Fibroblast of pulmonary artery (primary cell): ENCODE measurements at regions not wholly inside any gene's neighbourhood (a gene's known extent, or its start where the extent isn't known, plus 50 kb on each side); places are given as distances from the start of the nearest gene placed in this dataset.
A peak's percentile ranks its signal among the peaks of the same experiment; 100 is the strongest.

Experiments
- DNase-seq: peaks from one replicate; pipeline ENCODE4 v3.0.0-alpha.2; 2010; ENCODE audit warnings: low read depth
- H3K4me3 ChIP-seq: replicated peaks from 2 replicates; pipeline ENCODE4 v1.5.1; 2011; ENCODE audit warnings: low read depth, mild to moderate bottlenecking, control low read depth, low read length, moderate library complexity
- TF ChIP-seq, protein P1 (sequence below): IDR thresholded peaks from 2 replicates; pipeline ENCODE4 v1.5.1; 2011; ENCODE audit warnings: mild to moderate bottlenecking, control low read depth, low read length, inconsistent platforms; ENCODE audit errors: missing control alignments

DNA sequence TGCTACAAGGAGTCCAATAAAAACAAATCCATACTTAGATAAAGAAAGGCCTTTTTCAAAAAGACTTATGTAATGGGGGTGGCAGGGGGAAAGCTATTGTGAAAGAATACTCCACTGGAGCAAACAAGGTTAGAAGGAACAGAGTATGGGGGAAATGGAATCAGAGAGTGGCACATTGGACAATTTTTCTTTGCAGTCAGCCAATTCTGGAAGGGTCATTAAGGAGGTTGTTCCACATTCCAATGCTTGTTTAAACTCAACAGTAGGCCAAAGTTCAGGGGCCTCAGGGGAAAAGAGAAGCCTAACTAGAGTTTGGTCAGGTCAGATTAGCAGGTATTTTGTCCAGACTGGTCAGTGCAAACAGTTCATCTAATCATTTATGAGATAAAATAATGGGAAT is 105.2 kb upstream of the RESF1 start:
- H3K4me3 ChIP-seq: no peak overlapping the region
- DNase-seq: peak; percentile 27
- TF ChIP-seq, protein P1, sequence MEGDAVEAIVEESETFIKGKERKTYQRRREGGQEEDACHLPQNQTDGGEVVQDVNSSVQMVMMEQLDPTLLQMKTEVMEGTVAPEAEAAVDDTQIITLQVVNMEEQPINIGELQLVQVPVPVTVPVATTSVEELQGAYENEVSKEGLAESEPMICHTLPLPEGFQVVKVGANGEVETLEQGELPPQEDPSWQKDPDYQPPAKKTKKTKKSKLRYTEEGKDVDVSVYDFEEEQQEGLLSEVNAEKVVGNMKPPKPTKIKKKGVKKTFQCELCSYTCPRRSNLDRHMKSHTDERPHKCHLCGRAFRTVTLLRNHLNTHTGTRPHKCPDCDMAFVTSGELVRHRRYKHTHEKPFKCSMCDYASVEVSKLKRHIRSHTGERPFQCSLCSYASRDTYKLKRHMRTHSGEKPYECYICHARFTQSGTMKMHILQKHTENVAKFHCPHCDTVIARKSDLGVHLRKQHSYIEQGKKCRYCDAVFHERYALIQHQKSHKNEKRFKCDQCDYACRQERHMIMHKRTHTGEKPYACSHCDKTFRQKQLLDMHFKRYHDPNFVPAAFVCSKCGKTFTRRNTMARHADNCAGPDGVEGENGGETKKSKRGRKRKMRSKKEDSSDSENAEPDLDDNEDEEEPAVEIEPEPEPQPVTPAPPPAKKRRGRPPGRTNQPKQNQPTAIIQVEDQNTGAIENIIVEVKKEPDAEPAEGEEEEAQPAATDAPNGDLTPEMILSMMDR: no peak

DNA sequence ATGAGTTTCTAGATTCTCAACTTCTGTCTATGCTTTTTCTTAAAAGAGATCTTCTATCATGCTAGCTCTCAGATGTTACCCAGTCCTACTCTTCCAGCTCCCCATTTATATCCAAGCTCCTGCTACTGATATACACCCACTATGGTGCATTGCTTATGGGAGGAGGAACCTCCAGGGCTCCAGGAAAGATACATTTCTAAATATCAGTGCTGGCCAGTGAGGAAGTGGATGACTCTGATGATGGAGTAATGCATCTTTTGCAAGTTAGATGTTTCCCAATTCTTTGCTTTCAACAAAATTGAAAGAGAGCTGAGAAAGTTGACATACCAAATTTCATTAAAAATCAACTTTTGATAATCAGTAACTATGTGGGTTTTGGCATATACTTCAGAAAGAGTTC is 105.7 kb upstream of the RESF1 start:
- no peak overlapping the region for H3K4me3 ChIP-seq
- DNase-seq: peak; percentile 48
- TF ChIP-seq, protein P1: no peak

DNA sequence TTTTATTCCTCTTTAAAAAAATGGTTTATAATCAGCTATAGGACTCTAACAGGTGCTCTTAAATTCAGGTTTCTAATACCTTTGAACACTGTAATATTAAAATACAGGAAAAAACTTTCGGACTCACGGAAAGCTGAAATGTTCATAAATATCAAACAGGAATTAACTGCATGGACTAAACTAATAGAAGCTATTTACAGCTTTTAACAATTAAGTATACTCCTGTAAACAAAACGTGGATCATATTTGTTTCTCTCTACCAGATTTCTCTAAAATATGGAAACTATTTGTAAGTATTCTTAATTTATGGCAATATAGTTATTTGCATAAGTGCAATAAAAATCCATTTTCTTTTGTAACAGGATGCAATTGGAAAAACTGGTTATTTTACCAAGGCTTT is 108.9 kb upstream of the RESF1 start:
- TF ChIP-seq, protein P1: no peak
- DNase-seq: no peak
- no peak overlapping the region for H3K4me3 ChIP-seq

DNA sequence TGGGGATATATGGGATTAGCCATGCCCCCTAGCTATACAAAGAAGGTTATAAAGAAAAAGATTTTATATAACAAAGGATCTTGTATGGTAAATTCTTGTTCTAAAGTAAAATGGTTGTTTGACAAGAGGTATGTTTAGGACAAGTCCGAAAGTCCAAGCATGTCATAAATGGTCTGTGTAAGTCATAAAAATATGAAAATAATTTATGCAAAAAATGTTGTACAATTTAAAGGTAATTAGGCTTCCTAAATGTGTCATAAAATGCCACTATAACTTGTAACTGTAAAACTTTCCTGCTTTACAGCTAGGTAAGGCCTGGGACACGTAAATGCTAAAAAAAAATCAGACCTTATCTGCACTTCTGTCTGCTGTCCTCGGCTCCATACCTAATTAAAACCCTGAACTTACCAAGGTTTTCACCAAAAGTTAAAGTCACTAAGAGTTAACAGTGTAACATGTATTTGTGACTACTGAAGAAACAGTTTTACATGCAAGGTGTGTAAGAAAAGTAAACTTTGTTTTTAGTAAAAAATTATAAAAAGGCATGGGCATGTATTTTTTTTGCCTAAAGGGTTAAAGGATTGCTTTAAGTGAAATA is 110.0 kb upstream of the RESF1 start:
- TF ChIP-seq, protein P1: no peak
- DNase-seq: peak; percentile 33
- H3K4me3 ChIP-seq: no peak overlapping the region

DNA sequence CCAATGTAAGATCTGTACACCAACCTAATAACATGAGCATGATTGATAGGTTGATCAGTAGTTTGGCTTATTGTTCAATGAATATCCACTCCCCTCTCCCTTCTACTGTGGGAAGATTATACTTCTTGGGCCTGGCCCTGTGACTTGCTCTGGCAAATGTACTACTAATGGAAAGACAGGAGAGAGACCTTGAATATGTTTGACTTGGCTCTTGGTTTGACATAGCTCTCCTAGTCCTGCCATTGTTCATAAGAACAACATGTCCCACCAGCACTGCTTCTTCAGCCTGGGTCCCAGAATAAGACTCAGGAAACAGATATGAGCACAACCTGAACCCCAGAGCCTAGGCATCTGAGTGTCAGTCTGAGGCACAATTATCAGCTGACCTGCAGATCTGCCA is 112.8 kb upstream of the RESF1 start:
- no peak overlapping the region for H3K4me3 ChIP-seq
- no peak for DNase-seq
- TF ChIP-seq, protein P1: no peak

DNA sequence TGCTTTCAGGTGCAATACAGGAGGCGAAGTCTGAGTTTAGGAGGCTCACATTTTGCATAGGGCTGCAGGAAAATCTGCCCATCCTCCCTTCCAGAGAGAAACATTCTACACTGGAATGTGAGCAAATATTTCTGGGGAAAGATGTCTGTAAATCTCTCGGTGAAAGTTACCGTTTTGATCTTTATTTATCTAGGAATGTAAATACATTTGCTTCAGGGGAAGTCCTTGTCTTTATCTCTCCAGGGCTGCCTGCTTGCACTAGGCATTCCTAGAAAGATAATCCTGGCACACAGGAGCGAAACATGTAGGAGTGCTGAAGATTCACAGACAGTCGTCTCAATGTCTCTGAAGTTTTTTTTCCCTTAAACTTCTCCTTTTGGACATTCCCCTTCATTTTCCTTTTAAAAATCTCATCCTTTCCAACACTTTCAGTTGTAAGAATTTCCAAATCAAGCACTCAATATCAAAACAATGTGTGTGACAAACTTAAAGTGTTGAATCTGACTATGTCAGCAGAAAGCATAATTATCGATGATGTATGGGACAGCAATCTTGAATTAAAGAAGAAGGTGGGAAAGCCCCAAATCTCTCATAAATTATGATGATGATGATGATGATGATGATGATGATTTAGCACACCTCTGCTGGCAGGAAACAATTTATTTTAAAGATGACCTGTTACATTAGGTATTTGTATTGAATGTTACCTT is 113.4 kb upstream of the RESF1 start:
- TF ChIP-seq, protein P1: no peak
- peak; percentile 15 for DNase-seq
- no peak overlapping the region for H3K4me3 ChIP-seq
